ENCODE measurements at regions not wholly inside any gene's neighbourhood (a gene's known extent, or its start where the extent isn't known, plus 50 kb on each side); places are given as distances from the start of the nearest gene placed in this dataset.

- TF ChIP-seq L3MBTL2 (conservative IDR thresholded peaks at IDR 0.05) (no peak), SP1 (IDR thresholded peaks at IDR 0.05) (no peak), FOXA1 (IDR thresholded peaks at IDR 0.05) (no peak), ZNF384 (IDR thresholded peaks at IDR 0.05) (no peak), BHLHE40 (IDR thresholded peaks at IDR 0.05; ENCODE audit: borderline replicate concordance) (no peak), FOXK2 (IDR thresholded peaks at IDR 0.05) (no peak), SUZ12 (IDR thresholded peaks at IDR 0.05) (no peak), ELF4 (IDR thresholded peaks at IDR 0.05) (no peak), FOXM1 (IDR thresholded peaks at IDR 0.05; ENCODE audit: borderline replicate concordance) (no peak)
Observed at GRCh38 chr11:92886243-92886905, 83.1 kb upstream of the MTNR1B start.

Measured in HEK293T (cell line).